Esophagus squamous epithelium (tissue), 4 donors: ENCODE measurements at regions not wholly inside any gene's neighbourhood (a gene's known extent, or its start where the extent isn't known, plus 50 kb on each side); places are given as distances from the start of the nearest gene placed in this dataset.

Experiments
- CTCF ChIP-seq, 6 experiments: fragments of 450-650 bp in 4 of 6; fragments of 200-600 bp in 2 of 6; sonication (generic) in 2 of 6; IDR thresholded peaks; one replicate each; pipeline ENCODE4 v1.5.1; 2016 to 2019; ENCODE audit warnings: antibody characterized with exemption in 6 of 6, mild to moderate bottlenecking in 4 of 6, moderate library complexity in 4 of 6
- POLR2A ChIP-seq, 4 donors: fragments of 450-650 bp; IDR thresholded peaks; one replicate each; pipeline ENCODE4 v1.6.1; 2017; ENCODE audit warnings: antibody characterized with exemption in 4 of 4, mild to moderate bottlenecking in 4 of 4, moderate library complexity in 3 of 4

- TF ChIP-seq CTCF (IDR thresholded peaks at IDR 0.05) (no peak), POLR2A (IDR thresholded peaks at IDR 0.05) (no peak)
Observed at GRCh38 chr16:86390335-86390734, 120.0 kb upstream of the FOXF1 start.
